ENCODE measurements at regions not wholly inside any gene's neighbourhood (a gene's known extent, or its start where the extent isn't known, plus 50 kb on each side); places are given as distances from the start of the nearest gene placed in this dataset.

DNA sequence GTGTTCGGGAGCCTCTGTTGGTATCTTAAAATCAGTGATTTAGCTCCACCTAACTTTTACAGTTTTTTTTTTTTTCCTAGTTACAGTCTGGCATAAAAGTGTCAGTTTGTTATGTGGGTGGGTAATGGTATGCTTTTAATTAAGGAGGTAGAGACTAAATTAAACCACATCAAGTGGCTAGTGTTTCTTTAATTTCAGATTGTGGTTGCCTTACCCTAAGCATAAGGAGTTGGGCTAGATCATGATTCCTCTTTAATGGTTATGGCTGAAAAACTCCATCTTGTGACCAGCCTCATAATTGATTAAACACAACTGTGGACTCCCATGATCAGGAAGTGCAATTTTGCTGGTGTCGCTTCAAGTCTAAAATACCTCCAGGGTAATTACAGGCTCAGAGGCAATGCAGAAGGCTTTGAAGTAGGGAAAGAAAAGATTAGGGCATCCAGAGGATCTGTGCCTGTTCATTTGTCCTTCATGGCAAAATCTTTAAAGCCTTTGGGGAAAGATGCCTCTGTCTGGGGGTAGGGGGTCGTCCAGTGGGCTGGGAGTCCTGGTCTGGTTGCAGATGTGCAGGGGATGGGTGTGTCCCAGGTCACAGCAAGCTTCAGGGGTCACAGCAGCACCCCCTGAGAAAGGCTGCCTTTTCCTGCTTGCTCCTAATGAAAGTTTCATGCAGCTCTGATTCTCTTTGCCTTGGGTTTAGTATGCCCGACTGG is 579.2 kb downstream of the BCL11A start:
- Histone ChIP-seq H3K27me3 (replicated peaks; ENCODE audit: insufficient read depth) (no peaks in the 10 kb centered on the region), H3K36me3 (no peaks in the 10 kb centered on the region), H3K4me1 (ENCODE audit: control insufficient read depth in 1 of 2, low read depth in 2 of 2) (no peaks in the 10 kb centered on the region), H3K27ac (no peak overlapping the region), H3K9me3 (no peaks in the 10 kb centered on the region), H3K4me3 (no peak overlapping the region)
- ATAC-seq (ENCODE audit: insufficient number of reproducible peaks, low FRiP score, low read depth) (no peak), DNase-seq (ENCODE audit: low spot score) (no peak)
- no peak for TF ChIP-seq CTCF (IDR thresholded peaks at IDR 0.05)

GRCh38 chr2:59969161-59969560 is 584.3 kb downstream of the BCL11A start:
- ATAC-seq (ENCODE audit: insufficient number of reproducible peaks, low FRiP score, low read depth), result no peak
- H3K4me3 ChIP-seq, result no peak overlapping the region
- no peak for DNase-seq (ENCODE audit: low spot score)
- H3K9me3 ChIP-seq, result no peaks in the 10 kb centered on the region
- H3K27ac ChIP-seq, result no peak overlapping the region
- H3K36me3 ChIP-seq, result no peaks in the 10 kb centered on the region
- H3K4me1 ChIP-seq (ENCODE audit: control insufficient read depth in 1 of 2, low read depth in 2 of 2), result no peaks in the 10 kb centered on the region
- no peaks in the 10 kb centered on the region for H3K27me3 ChIP-seq (replicated peaks; ENCODE audit: insufficient read depth)
- no peak for TF ChIP-seq CTCF (IDR thresholded peaks at IDR 0.05)

- Histone ChIP-seq H3K36me3 (no peaks in the 10 kb centered on the region), H3K27ac (no peak overlapping the region), H3K4me3 (no peak overlapping the region), H3K4me1 (ENCODE audit: control insufficient read depth in 1 of 2, low read depth in 2 of 2) (no peaks in the 10 kb centered on the region), H3K27me3 (replicated peaks; ENCODE audit: insufficient read depth) (no peaks in the 10 kb centered on the region), H3K9me3 (no peaks in the 10 kb centered on the region)
- TF ChIP-seq CTCF (IDR thresholded peaks at IDR 0.05), result no peak
- DNase-seq (ENCODE audit: low spot score) (no peak), ATAC-seq (ENCODE audit: insufficient number of reproducible peaks, low FRiP score, low read depth) (no peak)
Measured at GRCh38 chr2:59968441-59968840, 585.0 kb downstream of the BCL11A start.

GRCh38 chr2:59967691-59968090 is 585.8 kb downstream of the BCL11A start:
- no peaks in the 10 kb centered on the region for H3K4me1 ChIP-seq (ENCODE audit: control insufficient read depth in 1 of 2, low read depth in 2 of 2)
- TF ChIP-seq CTCF (IDR thresholded peaks at IDR 0.05), result no peak

DNA sequence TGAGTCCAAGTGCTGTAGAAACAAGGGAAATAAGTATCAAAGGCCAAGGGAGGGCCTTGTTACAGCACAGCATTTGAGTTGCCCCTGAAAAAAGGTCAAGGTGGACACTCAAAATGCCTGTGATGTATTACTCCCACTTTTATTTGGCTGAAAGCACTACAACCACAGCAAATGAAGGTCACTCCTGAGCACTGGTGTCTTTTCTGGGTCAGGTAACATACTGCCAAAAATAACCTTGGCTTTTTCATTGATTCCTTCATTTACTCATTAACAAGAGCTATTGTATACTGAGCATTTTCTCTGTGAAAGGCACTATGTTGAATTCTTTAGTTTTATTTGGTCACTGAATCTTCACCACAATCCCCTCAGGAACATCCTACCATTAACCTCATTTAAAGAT is 590.3 kb downstream of the BCL11A start:
- TF ChIP-seq CTCF (IDR thresholded peaks at IDR 0.05), result no peak
- DNase-seq (ENCODE audit: low spot score), result no peak

More at GRCh38 chr2:59967691-59968090, 585.8 kb downstream of the BCL11A start:
- no peaks in the 10 kb centered on the region for H3K9me3 ChIP-seq
- DNase-seq (ENCODE audit: low spot score), result no peak
- no peak overlapping the region for H3K27ac ChIP-seq
- no peak overlapping the region for H3K4me3 ChIP-seq
- no peaks in the 10 kb centered on the region for H3K36me3 ChIP-seq
- no peaks in the 10 kb centered on the region for H3K27me3 ChIP-seq (replicated peaks; ENCODE audit: insufficient read depth)
- no peak for ATAC-seq (ENCODE audit: insufficient number of reproducible peaks, low FRiP score, low read depth)

More for the DNA sequence above, 590.3 kb downstream of the BCL11A start:
- H3K36me3 ChIP-seq, result no peaks in the 10 kb centered on the region
- H3K27ac ChIP-seq, result no peak overlapping the region
- no peak for ATAC-seq (ENCODE audit: insufficient number of reproducible peaks, low FRiP score, low read depth)
- H3K27me3 ChIP-seq (replicated peaks; ENCODE audit: insufficient read depth), result no peaks in the 10 kb centered on the region
- no peak overlapping the region for H3K4me3 ChIP-seq
- no peaks in the 10 kb centered on the region for H3K9me3 ChIP-seq
- H3K4me1 ChIP-seq (ENCODE audit: control insufficient read depth in 1 of 2, low read depth in 2 of 2), result no peaks in the 10 kb centered on the region
